ENCODE measurements at regions not wholly inside any gene's neighbourhood (a gene's known extent, or its start where the extent isn't known, plus 50 kb on each side); places are given as distances from the start of the nearest gene placed in this dataset.

GRCh38 chr21:27298465-27298864 lies 331.6 kb upstream of the ADAMTS5 start:
- ChIA-PET POLR2A (interaction anchor here (0.6 kb wide), 1 partner anchor 238 kb away, joined by 3 read pairs; no protein-coding TSS in a partner anchor), CTCF (interaction anchor here (0.6 kb wide), 1 partner anchor 201 kb away, joined by 3 read pairs; no protein-coding TSS in a partner anchor)
- Mint-ChIP-seq H3K36me3 (ENCODE audit: insufficient read depth, unreplicated experiment) (no peaks in the 10 kb centered on the region), H3K27ac (ENCODE audit: low read depth, unreplicated experiment) (no peak overlapping the region), H3K4me3 (ENCODE audit: unreplicated experiment) (no peak overlapping the region), H3K9me3 (ENCODE audit: unreplicated experiment) (peaks cover 8% of the 10 kb centered on the region), H3K4me1 (ENCODE audit: insufficient read depth, unreplicated experiment) (no peaks in the 10 kb centered on the region), H3K27me3 (ENCODE audit: insufficient read depth, unreplicated experiment) (no peaks in the 10 kb centered on the region)
- no peak for DNase-seq (ENCODE audit: unreplicated experiment)
- BruUV-seq (replicated peaks): no TSS peak
- no peak for TF ChIP-seq CTCF (IDR thresholded peaks at IDR 0.05; ENCODE audit: unreplicated experiment)
- intact Hi-C loops (cut with micrococcal nuclease): no loop called here

- CTCF ChIA-PET: interaction anchor here (0.7 kb wide), 1 partner anchor 11 kb away, joined by 3 read pairs; no protein-coding TSS in a partner anchor
Observed at GRCh38 chr21:27293239-27293638, 326.4 kb upstream of the ADAMTS5 start.

GRCh38 chr21:27292783-27293182 lies 325.9 kb upstream of the ADAMTS5 start:
- ChIA-PET POLR2A (no interaction called here), CTCF (no interaction called here)
- Mint-ChIP-seq H3K36me3 (ENCODE audit: insufficient read depth, unreplicated experiment) (peaks cover 1% of the 10 kb centered on the region), H3K4me1 (ENCODE audit: insufficient read depth, unreplicated experiment) (peaks cover 8% of the 10 kb centered on the region), H3K27ac (ENCODE audit: low read depth, unreplicated experiment) (no peak overlapping the region), H3K4me3 (ENCODE audit: unreplicated experiment) (no peak overlapping the region), H3K27me3 (ENCODE audit: insufficient read depth, unreplicated experiment) (no peaks in the 10 kb centered on the region), H3K9me3 (ENCODE audit: unreplicated experiment) (peaks cover 9% of the 10 kb centered on the region)
- TF ChIP-seq CTCF (IDR thresholded peaks at IDR 0.05; ENCODE audit: unreplicated experiment): no peak
- BruUV-seq (replicated peaks): no TSS peak
- no peak for DNase-seq (ENCODE audit: unreplicated experiment)
- intact Hi-C loops (cut with micrococcal nuclease): no loop called here

More at GRCh38 chr21:27293239-27293638, 326.4 kb upstream of the ADAMTS5 start:
- POLR2A ChIA-PET: no interaction called here
- intact Hi-C loops (cut with micrococcal nuclease): no loop called here
- no peak for TF ChIP-seq CTCF (IDR thresholded peaks at IDR 0.05; ENCODE audit: unreplicated experiment)
- no TSS peak for BruUV-seq (replicated peaks)
- H3K27me3 Mint-ChIP-seq (ENCODE audit: insufficient read depth, unreplicated experiment): no peaks in the 10 kb centered on the region
- no peak overlapping the region for H3K4me3 Mint-ChIP-seq (ENCODE audit: unreplicated experiment)
- H3K27ac Mint-ChIP-seq (ENCODE audit: low read depth, unreplicated experiment): no peak overlapping the region
- H3K9me3 Mint-ChIP-seq (ENCODE audit: unreplicated experiment): peaks cover 8% of the 10 kb centered on the region
- no peak for DNase-seq (ENCODE audit: unreplicated experiment)
- peaks cover 8% of the 10 kb centered on the region for H3K4me1 Mint-ChIP-seq (ENCODE audit: insufficient read depth, unreplicated experiment)
- no peaks in the 10 kb centered on the region for H3K36me3 Mint-ChIP-seq (ENCODE audit: insufficient read depth, unreplicated experiment)

GRCh38 chr21:27292229-27292628 lies 325.3 kb upstream of the ADAMTS5 start:
- POLR2A ChIA-PET: no interaction called here
- BruUV-seq (replicated peaks): no TSS peak
- Mint-ChIP-seq H3K27me3 (ENCODE audit: insufficient read depth, unreplicated experiment) (no peaks in the 10 kb centered on the region), H3K27ac (ENCODE audit: low read depth, unreplicated experiment) (no peak overlapping the region), H3K4me1 (ENCODE audit: insufficient read depth, unreplicated experiment) (peaks cover 8% of the 10 kb centered on the region), H3K36me3 (ENCODE audit: insufficient read depth, unreplicated experiment) (peaks cover 7% of the 10 kb centered on the region), H3K4me3 (ENCODE audit: unreplicated experiment) (no peak overlapping the region), H3K9me3 (ENCODE audit: unreplicated experiment) (peaks cover 14% of the 10 kb centered on the region)
- intact Hi-C loops (cut with micrococcal nuclease): no loop called here
- no peak for TF ChIP-seq CTCF (IDR thresholded peaks at IDR 0.05; ENCODE audit: unreplicated experiment)
- DNase-seq (ENCODE audit: unreplicated experiment): no peak
- CTCF ChIA-PET: interaction anchor here (0.6 kb wide), 1 partner anchor 277 kb away, joined by 3 read pairs; no protein-coding TSS in a partner anchor

All from MCF 10A (cell line).